IMR-90 (cell line): ENCODE measurements at regions not wholly inside any gene's neighbourhood (a gene's known extent, or its start where the extent isn't known, plus 50 kb on each side); places are given as distances from the start of the nearest gene placed in this dataset.

ENCODE experiments used
- CEBPB ChIP-seq: IDR thresholded peaks from 2 replicates; pipeline ENCODE4 v1.6.1; 2012; ENCODE audit warnings: low read depth, low read length, improper control_type of control experiment
- CTCF ChIP-seq: conservative IDR thresholded peaks from 2 replicates; pipeline ENCODE4 v1.5.1; 2012; ENCODE audit warnings: mild to moderate bottlenecking, low read depth, low read length, improper control_type of control experiment
- ELK1 ChIP-seq: fragments of 150-350 bp; IDR thresholded peaks from 2 replicates; pipeline ENCODE4 v1.6.1; 2016; ENCODE audit warnings: low read depth, mild to moderate bottlenecking, low read length, moderate library complexity, borderline replicate concordance
- MXI1 ChIP-seq: IDR thresholded peaks from 2 replicates; pipeline ENCODE4 v1.6.1; 2012; ENCODE audit warnings: low read depth, mild to moderate bottlenecking, low read length, moderate library complexity, borderline replicate concordance
- POLR2A ChIP-seq: IDR thresholded peaks from 2 replicates; pipeline ENCODE4 v1.6.1; 2012; ENCODE audit warnings: mild to moderate bottlenecking, low read depth, low read length
- RAD21 ChIP-seq: IDR thresholded peaks from 2 replicates; pipeline ENCODE4 v1.6.1; 2012; ENCODE audit warnings: low read length, improper control_type of control experiment
- RFX5 ChIP-seq: IDR thresholded peaks from 2 replicates; pipeline ENCODE4 v1.8.0; 2012; ENCODE audit warnings: low read depth, mild to moderate bottlenecking, low read length, moderate library complexity
- SMC3 ChIP-seq: fragments of 150-350 bp; IDR thresholded peaks from 2 replicates; pipeline ENCODE4 v1.6.1; 2016; ENCODE audit warnings: low read depth, mild to moderate bottlenecking, antibody characterized with exemption, low read length, moderate library complexity
- USF2 ChIP-seq: fragments of 150-350 bp; IDR thresholded peaks from 2 replicates; pipeline ENCODE4 v1.6.1; 2017; ENCODE audit warnings: mild to moderate bottlenecking, antibody characterized with exemption, low read length, low read depth

- TF ChIP-seq RAD21 (no peak), CTCF (no peak), CEBPB (no peak), USF2 (no peak), POLR2A (no peak), ELK1 (no peak), RFX5 (no peak), SMC3 (no peak), MXI1 (no peak)
Observed at GRCh38 chr11:106327134-106327533, 249.7 kb downstream of the AASDHPPT start.
